Common myeloid progenitor, CD34-positive (primary cell): ENCODE measurements at regions not wholly inside any gene's neighbourhood (a gene's known extent, or its start where the extent isn't known, plus 50 kb on each side); places are given as distances from the start of the nearest gene placed in this dataset.

Experiments
- CTCF ChIA-PET: fragments of 350-600 bp; sonication (Branson Sonifier 250); formaldehyde crosslinking; loops from one replicate; lab custom pipeline; 2021; ENCODE audit warnings: antibody characterized with exemption; lab: Charles Lee
- POLR2A ChIA-PET: fragments of 350-600 bp; sonication (Branson Sonifier 250); formaldehyde crosslinking; loops from one replicate; lab custom pipeline; 2021; ENCODE audit warnings: antibody characterized with exemption; lab: Charles Lee
- DNase-seq, 3 donors: peaks; one replicate each; pipeline versions ENCODE4 v3.0.0 to v3.0.0-alpha.2; 2013
- H3K27ac ChIP-seq, 2 experiments: 1 replicate in 1 of 2; 2 replicates in 1 of 2; pipeline ENCODE4 v1.7.0; 2013; ENCODE audit warnings: inconsistent platforms in 2 of 2, low read length in 2 of 2, mild to moderate bottlenecking in 2 of 2, low read depth in 1 of 2, moderate library complexity in 1 of 2; ENCODE audit not compliant: severe bottlenecking in 2 of 2, insufficient read depth in 1 of 2, poor library complexity in 1 of 2
- H3K27me3 ChIP-seq, 5 experiments: replicated peaks in 2 of 5; 1 replicate in 3 of 5; 2 replicates in 2 of 5; pipeline versions ENCODE4 v1.6.1 to v1.7.0; 2013; ENCODE audit warnings: low read length in 4 of 5, mild to moderate bottlenecking in 2 of 5, moderate library complexity in 2 of 5, inconsistent platforms in 1 of 5; ENCODE audit not compliant: insufficient read depth in 5 of 5, control insufficient read depth in 4 of 5
- H3K36me3 ChIP-seq, 4 experiments: 1 replicate in 2 of 4; 2 replicates in 2 of 4; pipeline versions ENCODE4 v1.6.1 to v1.7.0; 2013; ENCODE audit warnings: low read length in 3 of 4, control low read depth in 1 of 4, mild to moderate bottlenecking in 1 of 4; ENCODE audit not compliant: control insufficient read depth in 4 of 4, insufficient read depth in 4 of 4
- H3K4me1 ChIP-seq, 4 experiments: 1 replicate in 3 of 4; 2 replicates in 1 of 4; pipeline versions ENCODE4 v1.6.1 to v1.7.1; 2013; ENCODE audit warnings: low read length in 3 of 4, mild to moderate bottlenecking in 3 of 4, control low read depth in 1 of 4, inconsistent platforms in 1 of 4, moderate library complexity in 1 of 4; ENCODE audit not compliant: control insufficient read depth in 4 of 4, insufficient read depth in 4 of 4; ENCODE audit errors: control extremely low read depth in 1 of 4
- H3K4me3 ChIP-seq, 7 experiments: 1 replicate in 4 of 7; 2 replicates in 3 of 7; pipeline versions ENCODE4 v1.5.1 to v1.7.0; 2013; ENCODE audit warnings: mild to moderate bottlenecking in 7 of 7, low read length in 6 of 7, moderate library complexity in 6 of 7, inconsistent platforms in 2 of 7, low read depth in 2 of 7, control low read depth in 1 of 7; ENCODE audit not compliant: insufficient read depth in 4 of 7, control insufficient read depth in 1 of 7; ENCODE audit errors: extremely low read depth in 1 of 7
- H3K9me3 ChIP-seq, 5 experiments: 1 replicate in 4 of 5; 2 replicates in 1 of 5; pipeline versions ENCODE4 v1.6.1 to v1.7.1; 2013; ENCODE audit warnings: low read length in 4 of 5, mild to moderate bottlenecking in 2 of 5, inconsistent platforms in 1 of 5, low read depth in 1 of 5, moderate library complexity in 1 of 5; ENCODE audit not compliant: control insufficient read depth in 4 of 5, insufficient read depth in 2 of 5; ENCODE audit errors: control extremely low read depth in 1 of 5
- WGBS: methylation state at CpG from one replicate; pipeline ENCODE4 v1.1.5; 2013; ENCODE audit not compliant: insufficient coverage; 5-methylcytosine and 5-hydroxymethylcytosine counted together

DNA sequence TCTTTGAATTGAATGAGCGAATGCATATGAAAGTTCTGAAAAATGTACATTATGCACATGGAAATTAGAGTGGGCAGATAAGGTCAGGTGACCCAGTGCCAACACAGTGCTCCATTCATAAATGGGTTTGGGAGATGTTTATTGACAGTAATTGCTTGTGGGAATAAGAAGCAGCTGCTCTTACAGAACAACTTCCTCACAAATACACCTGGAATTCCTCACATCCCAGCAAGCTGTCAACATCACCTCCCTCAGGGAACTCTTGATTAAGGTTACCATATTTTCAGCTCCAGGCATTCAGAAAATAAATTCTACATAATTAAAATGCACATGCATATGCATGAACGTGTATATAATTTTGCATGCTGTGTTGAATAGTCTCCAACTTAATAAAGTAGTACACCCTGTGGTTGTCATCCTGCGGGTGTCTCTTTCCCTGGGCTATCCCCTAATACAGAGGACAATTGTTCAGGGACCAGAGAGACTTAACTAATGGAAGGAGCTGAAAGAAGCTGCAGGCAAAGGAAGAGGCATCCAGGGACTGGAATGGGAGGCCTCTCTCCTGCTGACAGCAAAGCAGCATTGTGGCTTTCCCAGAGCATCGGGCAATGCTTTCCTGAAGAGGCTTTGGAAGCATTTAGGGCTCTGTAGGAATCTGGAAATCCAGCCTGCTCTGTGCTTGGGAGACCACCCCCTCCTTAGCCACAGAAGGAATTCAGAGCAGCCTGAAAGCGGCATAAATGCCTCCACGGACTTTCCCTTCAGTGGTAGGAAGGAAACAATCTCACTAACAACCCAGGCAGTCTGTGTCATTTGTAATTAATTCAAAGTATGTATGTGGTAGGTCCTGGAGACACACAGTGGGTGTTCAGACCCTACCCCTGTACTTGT, 55.2 kb upstream of the GNG12 start:
- no peak for DNase-seq
- Histone ChIP-seq H3K4me3 (no peak overlapping the region), H3K27me3 (no peaks in the 10 kb centered on the region), H3K36me3 (no peaks in the 10 kb centered on the region), H3K4me1 (peaks cover 0 to 6% (median 0%) of the 10 kb centered on the region in 4 experiments), H3K27ac (no peak overlapping the region), H3K9me3 (no peaks in the 10 kb centered on the region)
- ChIA-PET POLR2A (no interaction called here), CTCF (no interaction called here)
- WGBS, result 76% methylated on average over 2 of the region's 6 CpGs

GRCh38 chr1:67887146-67887545, 53.9 kb upstream of the GNG12 start:
- H3K4me1 ChIP-seq, result peaks cover 0 to 6% (median 0%) of the 10 kb centered on the region in 4 experiments
- H3K36me3 ChIP-seq, result no peaks in the 10 kb centered on the region
- ChIA-PET CTCF (no interaction called here), POLR2A (no interaction called here)
- no peaks in the 10 kb centered on the region for H3K9me3 ChIP-seq
- H3K27ac ChIP-seq, result no peak overlapping the region
- DNase-seq, result no peak
- no CpG with 5 or more reads among the region's 2 CpGs for WGBS
- no peaks in the 10 kb centered on the region for H3K27me3 ChIP-seq
- no peak overlapping the region for H3K4me3 ChIP-seq

DNA sequence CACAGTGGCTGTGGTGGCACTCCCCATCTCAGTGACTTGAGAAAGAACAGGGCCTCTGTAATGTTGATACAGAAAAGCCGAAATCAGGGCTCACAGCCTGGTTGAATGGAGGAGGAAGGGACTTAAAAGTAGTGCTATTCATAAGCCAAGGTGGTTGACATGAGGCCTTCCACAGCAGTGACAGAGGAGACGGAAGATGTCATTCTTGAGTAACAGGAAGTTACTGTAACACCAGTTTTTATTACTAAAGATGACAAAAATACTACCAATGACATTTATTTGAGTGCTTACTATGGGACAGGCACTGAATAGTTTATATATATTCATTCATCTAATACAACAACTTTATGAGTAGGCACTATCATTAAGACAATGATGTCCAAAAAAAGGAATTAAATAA, 52.8 kb upstream of the GNG12 start:
- no peak overlapping the region for H3K4me3 ChIP-seq
- no CpG with 5 or more reads among the region's 2 CpGs for WGBS
- ChIA-PET CTCF (no interaction called here), POLR2A (no interaction called here)
- H3K27ac ChIP-seq, result no peak overlapping the region
- H3K4me1 ChIP-seq, result peaks cover 0 to 6% (median 0%) of the 10 kb centered on the region in 4 experiments
- peak in 1 of 3 donors; percentile 2 for DNase-seq
- no peaks in the 10 kb centered on the region for H3K9me3 ChIP-seq
- no peaks in the 10 kb centered on the region for H3K36me3 ChIP-seq
- no peaks in the 10 kb centered on the region for H3K27me3 ChIP-seq

DNA sequence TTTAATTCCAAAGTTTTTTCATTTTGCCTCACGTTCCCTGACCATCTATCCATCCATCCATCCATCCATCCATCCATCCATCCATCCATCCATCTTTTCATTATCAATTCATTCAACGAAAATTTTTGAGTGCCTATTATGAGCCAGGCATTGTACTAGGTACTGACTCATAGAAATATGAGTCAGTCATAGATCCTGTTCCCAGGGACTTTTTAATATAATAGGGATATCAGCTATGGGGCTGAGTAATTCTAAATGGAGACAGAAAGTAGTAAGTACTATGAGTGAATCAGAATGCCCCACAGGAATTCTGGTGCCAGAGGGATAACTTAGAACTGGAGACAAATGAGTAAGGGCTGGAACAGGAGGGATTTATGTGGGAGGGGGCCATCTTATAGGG, 49.8 kb upstream of the GNG12 start:
- no peaks in the 10 kb centered on the region for H3K36me3 ChIP-seq
- H3K27ac ChIP-seq, result no peak overlapping the region
- no peaks in the 10 kb centered on the region for H3K4me1 ChIP-seq
- no peak for DNase-seq
- ChIA-PET POLR2A (no interaction called here), CTCF (no interaction called here)
- no CpG with 5 or more reads among the region's 2 CpGs for WGBS
- H3K9me3 ChIP-seq, result no peaks in the 10 kb centered on the region
- H3K27me3 ChIP-seq, result no peaks in the 10 kb centered on the region
- H3K4me3 ChIP-seq, result no peak overlapping the region
